PC-9 (cell line): ENCODE measurements at regions not wholly inside any gene's neighbourhood (a gene's known extent, or its start where the extent isn't known, plus 50 kb on each side); places are given as distances from the start of the nearest gene placed in this dataset.

Source experiments
- BruUV-seq: library from RNA; stranded (reverse); fragments of 400-500 nt; replicated peaks from 2 replicates; lab custom pipeline; 2021; lab: Mats Ljungman, UMichigan
- CTCF ChIA-PET: fragments of 300-600 bp; sonication (Branson Sonifier 250); formaldehyde crosslinking; loops from one replicate; lab custom pipeline; 2022; ENCODE audit warnings: antibody characterized with exemption; lab: Charles Lee
- POLR2A ChIA-PET: fragments of 300-600 bp; sonication (Branson Sonifier 250); formaldehyde crosslinking; loops from one replicate; lab custom pipeline; 2022; ENCODE audit warnings: antibody characterized with exemption; ENCODE audit not compliant: unreplicated experiment; lab: Charles Lee
- DNase-seq, 2 experiments: peaks; one replicate each; pipeline versions ENCODE4 v3.0.0 to v3.0.0-alpha.2; 2015 to 2022; ENCODE audit warnings: mixed read lengths in 1 of 2
- H2AFZ ChIP-seq: fragments of 200-600 bp; sonication (generic); 2 replicates; pipeline ENCODE4 v1.8.1; 2017; ENCODE audit warnings: antibody characterized with exemption
- H3F3A ChIP-seq: fragments of 200-600 bp; sonication (generic); 2 replicates; pipeline ENCODE4 v1.8.1; 2017; ENCODE audit warnings: antibody characterized with exemption, mild to moderate bottlenecking, low read depth; ENCODE audit not compliant: insufficient read depth
- H3K27ac ChIP-seq: fragments of 200-600 bp; sonication (generic); 2 replicates; pipeline ENCODE4 v1.6.1; 2016; ENCODE audit warnings: mixed run types
- H3K27me3 ChIP-seq: fragments of 200-600 bp; sonication (generic); 2 replicates; pipeline ENCODE4 v1.6.1; 2016; ENCODE audit warnings: low read depth, mixed run types; ENCODE audit not compliant: insufficient read depth
- H3K36me3 ChIP-seq: fragments of 200-600 bp; sonication (generic); 2 replicates; pipeline ENCODE4 v1.6.1; 2016; ENCODE audit warnings: low read depth, mixed run types
- H3K4me1 ChIP-seq: fragments of 200-600 bp; sonication (generic); replicated peaks from 2 replicates; pipeline ENCODE4 v1.6.1; 2016; ENCODE audit warnings: mixed run types; ENCODE audit not compliant: insufficient read depth
- H3K4me2 ChIP-seq: fragments of 200-600 bp; sonication (generic); 2 replicates; pipeline ENCODE4 v1.6.1; 2017; ENCODE audit warnings: mixed run types
- H3K4me3 ChIP-seq: fragments of 200-600 bp; sonication (generic); 2 replicates; pipeline ENCODE4 v1.6.1; 2016; ENCODE audit warnings: mixed run types
- H3K79me2 ChIP-seq: fragments of 200-600 bp; sonication (generic); 2 replicates; pipeline ENCODE4 v1.6.1; 2017; ENCODE audit warnings: low read depth, mixed run types
- H3K9me2 ChIP-seq: fragments of 200-600 bp; sonication (generic); 2 replicates; pipeline ENCODE4 v1.8.1; 2017; ENCODE audit warnings: mild to moderate bottlenecking; ENCODE audit not compliant: insufficient read depth
- H3K9me3 ChIP-seq: fragments of 200-600 bp; sonication (generic); 2 replicates; pipeline ENCODE4 v1.8.1; 2016; ENCODE audit warnings: low read depth; ENCODE audit not compliant: insufficient read depth
- H4K20me1 ChIP-seq: fragments of 200-600 bp; sonication (generic); 2 replicates; pipeline ENCODE4 v1.8.1; 2017; ENCODE audit not compliant: insufficient read depth
- EZH2 ChIP-seq: fragments of 200-600 bp; sonication (generic); IDR thresholded peaks from 2 replicates; pipeline ENCODE4 v1.8.0; 2017; ENCODE audit warnings: antibody characterized with exemption, low read depth
- intact Hi-C: fragments of 100-400 bp; cut with micrococcal nuclease; formaldehyde crosslinking; loops from one replicate; pipeline ENCODE4 v1.10.0; 2022; ENCODE audit not compliant: unreplicated experiment
- TF ChIP-seq, protein P1 (sequence below): fragments of 200-600 bp; sonication (generic); conservative IDR thresholded peaks from 2 replicates; pipeline ENCODE4 v1.6.1; 2017; ENCODE audit warnings: mixed run types, antibody characterized with exemption, mild to moderate bottlenecking, moderate library complexity

DNA sequence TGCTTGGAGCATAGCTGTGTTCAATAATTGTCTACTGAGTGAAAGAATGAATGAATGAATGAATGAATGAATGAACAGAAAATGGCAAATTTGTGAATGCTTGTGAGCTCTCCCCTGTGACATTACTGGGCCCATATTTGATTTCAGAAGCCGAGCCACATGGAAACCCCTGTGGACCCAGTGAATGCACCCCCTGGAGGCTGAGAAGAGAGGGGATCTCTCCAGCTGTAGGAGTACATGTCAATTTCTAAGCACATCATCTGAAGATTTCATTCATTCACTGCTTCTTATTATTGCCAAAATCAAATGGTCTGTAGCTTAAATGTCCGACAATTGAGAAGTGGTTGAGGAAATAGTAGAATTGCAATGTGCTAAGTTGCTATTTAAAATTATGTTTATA lies 58.3 kb upstream of the DOCK1 start:
- H3K4me2 ChIP-seq, result no peak overlapping the region
- H3K27ac ChIP-seq, result no peak overlapping the region
- no peaks in the 10 kb centered on the region for H3K9me2 ChIP-seq
- H3K36me3 ChIP-seq, result no peaks in the 10 kb centered on the region
- peaks cover 4% of the 10 kb centered on the region for H3K27me3 ChIP-seq
- no peak for DNase-seq
- POLR2A ChIA-PET, result no interaction called here
- CTCF ChIA-PET, result no interaction called here
- no peaks in the 10 kb centered on the region for H3K9me3 ChIP-seq
- TF ChIP-seq, protein P1, sequence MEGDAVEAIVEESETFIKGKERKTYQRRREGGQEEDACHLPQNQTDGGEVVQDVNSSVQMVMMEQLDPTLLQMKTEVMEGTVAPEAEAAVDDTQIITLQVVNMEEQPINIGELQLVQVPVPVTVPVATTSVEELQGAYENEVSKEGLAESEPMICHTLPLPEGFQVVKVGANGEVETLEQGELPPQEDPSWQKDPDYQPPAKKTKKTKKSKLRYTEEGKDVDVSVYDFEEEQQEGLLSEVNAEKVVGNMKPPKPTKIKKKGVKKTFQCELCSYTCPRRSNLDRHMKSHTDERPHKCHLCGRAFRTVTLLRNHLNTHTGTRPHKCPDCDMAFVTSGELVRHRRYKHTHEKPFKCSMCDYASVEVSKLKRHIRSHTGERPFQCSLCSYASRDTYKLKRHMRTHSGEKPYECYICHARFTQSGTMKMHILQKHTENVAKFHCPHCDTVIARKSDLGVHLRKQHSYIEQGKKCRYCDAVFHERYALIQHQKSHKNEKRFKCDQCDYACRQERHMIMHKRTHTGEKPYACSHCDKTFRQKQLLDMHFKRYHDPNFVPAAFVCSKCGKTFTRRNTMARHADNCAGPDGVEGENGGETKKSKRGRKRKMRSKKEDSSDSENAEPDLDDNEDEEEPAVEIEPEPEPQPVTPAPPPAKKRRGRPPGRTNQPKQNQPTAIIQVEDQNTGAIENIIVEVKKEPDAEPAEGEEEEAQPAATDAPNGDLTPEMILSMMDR, result no peak
- no peak for TF ChIP-seq EZH2
- no peak overlapping the region for H2AFZ ChIP-seq
- no peaks in the 10 kb centered on the region for H3F3A ChIP-seq
- H3K4me3 ChIP-seq, result no peak overlapping the region
- H4K20me1 ChIP-seq, result no peaks in the 10 kb centered on the region
- no peaks in the 10 kb centered on the region for H3K79me2 ChIP-seq
- H3K4me1 ChIP-seq, result no peaks in the 10 kb centered on the region
- intact Hi-C loops, result no loop called here
- no TSS peak for BruUV-seq

DNA sequence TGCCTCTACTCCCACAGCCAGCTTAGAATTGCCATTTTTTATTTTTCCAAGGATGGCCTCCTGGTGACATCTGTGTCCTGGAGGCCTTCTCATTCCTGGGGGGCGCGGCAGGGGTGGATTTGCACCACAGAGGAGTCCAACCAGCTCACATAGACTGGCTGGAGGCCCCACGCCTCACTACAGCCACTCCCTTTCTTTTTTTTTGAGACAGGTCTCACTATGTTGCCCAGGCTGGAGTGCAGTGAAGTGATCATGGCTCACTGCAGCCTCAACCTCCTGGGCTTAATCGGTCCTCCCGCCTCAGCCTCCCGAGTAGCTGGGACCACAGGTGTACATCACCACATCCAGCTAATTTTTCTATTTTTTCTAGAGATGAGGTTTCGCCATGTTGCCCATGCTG lies 57.6 kb upstream of the DOCK1 start:
- no peaks in the 10 kb centered on the region for H3K4me1 ChIP-seq
- H3K79me2 ChIP-seq, result no peaks in the 10 kb centered on the region
- no peaks in the 10 kb centered on the region for H3F3A ChIP-seq
- H2AFZ ChIP-seq, result no peak overlapping the region
- H3K27me3 ChIP-seq, result peaks cover 4% of the 10 kb centered on the region
- no peaks in the 10 kb centered on the region for H3K36me3 ChIP-seq
- ChIA-PET POLR2A (no interaction called here), CTCF (no interaction called here)
- DNase-seq, result no peak
- BruUV-seq, result no TSS peak
- intact Hi-C loops, result no loop called here
- H3K4me3 ChIP-seq, result no peak overlapping the region
- no peaks in the 10 kb centered on the region for H3K9me2 ChIP-seq
- H3K4me2 ChIP-seq, result no peak overlapping the region
- H3K9me3 ChIP-seq, result no peaks in the 10 kb centered on the region
- TF ChIP-seq EZH2, result no peak
- TF ChIP-seq, protein P1, result no peak
- H4K20me1 ChIP-seq, result no peaks in the 10 kb centered on the region
- H3K27ac ChIP-seq, result no peak overlapping the region

DNA sequence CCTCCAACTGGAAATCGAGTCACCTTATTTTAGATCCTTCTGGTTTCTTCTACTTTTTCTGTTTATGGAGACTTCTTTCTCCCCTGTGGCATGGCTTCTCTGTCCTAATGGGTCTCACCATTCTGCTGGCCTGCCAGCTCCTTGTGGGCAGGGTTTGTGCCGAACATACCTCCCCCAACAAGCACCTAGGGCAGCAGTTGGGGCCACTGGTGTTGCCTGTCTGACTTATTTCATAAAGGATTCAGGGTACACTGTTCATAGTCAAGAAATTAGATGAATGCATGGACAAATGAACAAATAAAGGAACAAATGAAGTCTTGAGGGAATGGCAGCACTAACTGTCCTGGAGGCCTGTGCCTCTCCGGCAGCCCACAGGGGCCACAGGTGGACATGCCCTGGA lies 55.6 kb upstream of the DOCK1 start:
- ChIA-PET POLR2A (no interaction called here), CTCF (no interaction called here)
- Histone ChIP-seq H3K4me2 (no peak overlapping the region), H3K27me3 (peaks cover 15% of the 10 kb centered on the region), H3F3A (no peaks in the 10 kb centered on the region), H3K9me2 (no peaks in the 10 kb centered on the region), H3K36me3 (no peaks in the 10 kb centered on the region), H2AFZ (no peak overlapping the region), H3K4me1 (no peaks in the 10 kb centered on the region), H3K27ac (no peak overlapping the region), H3K4me3 (no peak overlapping the region), H4K20me1 (no peaks in the 10 kb centered on the region), H3K79me2 (no peaks in the 10 kb centered on the region), H3K9me3 (no peaks in the 10 kb centered on the region)
- DNase-seq, result no peak
- TF ChIP-seq EZH2, result no peak
- no TSS peak for BruUV-seq
- intact Hi-C loops, result no loop called here

DNA sequence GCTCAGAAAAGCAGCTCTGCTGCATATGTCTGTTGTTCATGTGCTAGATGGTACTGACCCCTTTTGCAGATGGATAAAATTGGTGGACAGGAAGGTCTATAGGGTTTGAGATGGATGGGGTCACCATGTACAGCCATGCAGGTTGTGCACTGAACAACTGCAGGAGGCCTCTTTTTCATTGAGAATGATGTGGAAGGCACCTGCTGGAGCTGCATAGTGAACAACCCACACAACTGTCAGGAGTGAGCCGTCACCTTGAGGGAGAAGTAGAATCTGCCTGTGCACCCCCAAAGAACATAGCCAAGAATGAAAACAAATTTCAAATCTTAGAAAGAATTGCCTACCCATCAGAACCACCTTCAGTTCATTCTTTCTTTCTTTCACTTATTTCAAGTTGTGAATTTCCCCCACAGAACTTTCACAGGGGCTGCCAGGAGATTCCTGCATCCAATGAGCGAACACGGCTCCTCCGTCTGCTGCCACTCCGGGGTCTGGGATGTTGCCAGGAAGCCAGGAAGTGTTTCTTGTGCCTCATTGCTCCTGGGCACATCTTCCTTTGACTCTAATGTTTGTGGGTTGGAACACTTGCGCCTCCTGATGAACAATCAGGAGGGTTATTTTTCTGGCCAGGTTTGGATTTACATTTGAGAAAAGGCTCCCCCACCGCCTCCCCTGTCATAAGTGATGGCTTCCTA lies 53.7 kb upstream of the DOCK1 start:
- Histone ChIP-seq H3K9me2 (no peaks in the 10 kb centered on the region), H3K27ac (no peak overlapping the region), H3F3A (no peaks in the 10 kb centered on the region), H3K4me1 (no peaks in the 10 kb centered on the region), H3K36me3 (no peaks in the 10 kb centered on the region), H3K9me3 (no peaks in the 10 kb centered on the region), H3K79me2 (no peaks in the 10 kb centered on the region), H4K20me1 (no peaks in the 10 kb centered on the region), H3K27me3 (peaks cover 26% of the 10 kb centered on the region), H2AFZ (no peak overlapping the region), H3K4me3 (no peak overlapping the region), H3K4me2 (no peak overlapping the region)
- ChIA-PET POLR2A (no interaction called here), CTCF (no interaction called here)
- intact Hi-C loops, result no loop called here
- no peak for DNase-seq
- no TSS peak for BruUV-seq
- TF ChIP-seq, protein P1, result no peak
- no peak for TF ChIP-seq EZH2
